Ishikawa (cell line): ENCODE measurements at regions not wholly inside any gene's neighbourhood (a gene's known extent, or its start where the extent isn't known, plus 50 kb on each side); places are given as distances from the start of the nearest gene placed in this dataset.

Experiments
- CEBPB ChIP-seq: IDR thresholded peaks from 2 replicates; pipeline ENCODE4 v1.6.1; 2012
- CREB1 ChIP-seq: IDR thresholded peaks from 2 replicates; pipeline ENCODE4 v1.6.1; 2012; ENCODE audit warnings: low read depth
- EGR1 ChIP-seq: IDR thresholded peaks from 2 replicates; pipeline ENCODE4 v1.6.1; 2012
- EP300 ChIP-seq: IDR thresholded peaks from 2 replicates; pipeline ENCODE4 v1.6.1; 2012; ENCODE audit warnings: borderline replicate concordance
- FOXM1 ChIP-seq: IDR thresholded peaks from 2 replicates; pipeline ENCODE4 v1.6.1; 2012; ENCODE audit warnings: low read depth, borderline replicate concordance
- MAX ChIP-seq: IDR thresholded peaks from 2 replicates; pipeline ENCODE4 v1.6.1; 2012
- NFIC ChIP-seq: IDR thresholded peaks from 2 replicates; pipeline ENCODE4 v1.6.1; 2012
- RAD21 ChIP-seq: IDR thresholded peaks from 2 replicates; pipeline ENCODE4 v1.6.1; 2012; ENCODE audit warnings: low read depth
- REST ChIP-seq: IDR thresholded peaks from 2 replicates; pipeline ENCODE4 v1.6.1; 2012; ENCODE audit warnings: low read depth, mild to moderate bottlenecking
- TAF1 ChIP-seq: IDR thresholded peaks from 2 replicates; pipeline ENCODE4 v1.6.1; 2012; ENCODE audit warnings: low read depth, mild to moderate bottlenecking
- TCF12 ChIP-seq: IDR thresholded peaks from 2 replicates; pipeline ENCODE4 v1.6.1; 2012; ENCODE audit warnings: low read depth
- TEAD4 ChIP-seq: IDR thresholded peaks from 2 replicates; pipeline ENCODE4 v1.6.1; 2012
- USF1 ChIP-seq: IDR thresholded peaks from 2 replicates; pipeline ENCODE4 v1.6.1; 2012
- YY1 ChIP-seq: IDR thresholded peaks from 2 replicates; pipeline ENCODE4 v1.6.1; 2012; ENCODE audit warnings: low read depth
- ZBTB7A ChIP-seq: IDR thresholded peaks from 2 replicates; pipeline ENCODE4 v1.6.1; 2012; ENCODE audit warnings: low read depth

GRCh38 chr9:81030027-81030426 lies 659.3 kb downstream of the TLE1 start:
- TF ChIP-seq RAD21 (no peak), ZBTB7A (no peak), USF1 (no peak), YY1 (no peak), FOXM1 (no peak), NFIC (no peak), TCF12 (no peak), CREB1 (no peak), CEBPB (no peak), REST (no peak), MAX (no peak), EP300 (no peak), TEAD4 (no peak), TAF1 (no peak), EGR1 (no peak)

GRCh38 chr9:81028504-81028903 lies 660.8 kb downstream of the TLE1 start:
- peak; percentile 9; the same call in 1 of the 2 replicates for TF ChIP-seq EP300
- TF ChIP-seq TEAD4, result no peak

GRCh38 chr9:81022177-81022576 lies 667.2 kb downstream of the TLE1 start:
- TF ChIP-seq TEAD4 (no peak), TAF1 (no peak), CEBPB (no peak), MAX (no peak), ZBTB7A (no peak), REST (no peak), NFIC (no peak), EP300 (no peak), RAD21 (no peak), FOXM1 (no peak), YY1 (no peak), CREB1 (no peak), EGR1 (no peak), USF1 (no peak), TCF12 (no peak)

GRCh38 chr9:81002906-81003305 lies 686.4 kb downstream of the TLE1 start:
- TF ChIP-seq CREB1 (no peak), REST (no peak), TEAD4 (no peak), ZBTB7A (no peak), EGR1 (no peak), FOXM1 (no peak), MAX (no peak), USF1 (no peak), TAF1 (no peak)
